IMR-90 (cell line): ENCODE measurements at regions not wholly inside any gene's neighbourhood (a gene's known extent, or its start where the extent isn't known, plus 50 kb on each side); places are given as distances from the start of the nearest gene placed in this dataset.

Experiments
- ATAC-seq: fragments of 200-7000 bp; cut with Tn5 transposase; 2 replicates; pipeline ENCODE4 v1.9.1; 2020; ENCODE audit warnings: low read depth, mild to moderate bottlenecking, moderate library complexity
- BruUV-seq: library from RNA; stranded (reverse); fragments of 400-500 nt; replicated peaks from 2 replicates; lab custom pipeline; 2021; lab: Mats Ljungman, UMichigan
- CTCF ChIA-PET: fragments of 300-600 bp; formaldehyde crosslinking; extraction: SDS; loops from one replicate; lab custom pipeline; 2021; ENCODE audit warnings: antibody characterized with exemption; lab: Yijun Ruan, JAX
- POLR2A ChIA-PET: fragments of 300-600 bp; sonication (Branson Sonifier 250); formaldehyde crosslinking; loops from one replicate; lab custom pipeline; 2022; ENCODE audit warnings: antibody characterized with exemption; ENCODE audit not compliant: unreplicated experiment; lab: Charles Lee
- DNase-seq: peaks from one replicate; pipeline ENCODE4 v3.0.0; 2013
- H2AFZ ChIP-seq: replicated peaks from 2 replicates; pipeline ENCODE3; 2013; ENCODE audit warnings: low read length, mild to moderate bottlenecking; ENCODE audit not compliant: poor library complexity
- H2AK5ac ChIP-seq: 2 replicates; pipeline ENCODE4 v1.6.1; 2013; ENCODE audit warnings: low read depth, low read length, inconsistent platforms
- H2AK9ac ChIP-seq: replicated peaks from 2 replicates; pipeline ENCODE3; 2013; ENCODE audit warnings: mild to moderate bottlenecking, low read depth, low read length, moderate library complexity; ENCODE audit not compliant: poor library complexity
- H2BK120ac ChIP-seq: 2 replicates; pipeline ENCODE4 v1.6.1; 2013; ENCODE audit warnings: low read depth, low read length, inconsistent platforms
- H2BK15ac ChIP-seq: 3 replicates; pipeline ENCODE4 v1.6.1; 2013; ENCODE audit warnings: low read depth, low read length, inconsistent platforms
- H2BK20ac ChIP-seq: 2 replicates; pipeline ENCODE4 v1.6.1; 2013; ENCODE audit warnings: low read depth, mild to moderate bottlenecking, inconsistent platforms, low read length, moderate library complexity
- H2BK5ac ChIP-seq: 2 replicates; pipeline ENCODE4 v1.6.1; 2013; ENCODE audit warnings: mild to moderate bottlenecking, low read depth, low read length, inconsistent platforms; ENCODE audit not compliant: poor library complexity, severe bottlenecking
- H3K14ac ChIP-seq: replicated peaks from 2 replicates; pipeline ENCODE4 v1.6.1; 2013; ENCODE audit warnings: low read depth, low read length, inconsistent platforms
- H3K18ac ChIP-seq: 2 replicates; pipeline ENCODE4 v1.6.1; 2013; ENCODE audit warnings: low read depth, low read length, control low read depth
- H3K23ac ChIP-seq: 2 replicates; pipeline ENCODE4 v1.6.1; 2013; ENCODE audit warnings: low read depth, low read length, inconsistent platforms
- H3K27ac ChIP-seq: 2 replicates; pipeline ENCODE4 v1.5.1; 2013; ENCODE audit warnings: mild to moderate bottlenecking, control low read depth, low read length; ENCODE audit not compliant: insufficient read depth
- H3K27me3 ChIP-seq: 2 replicates; pipeline ENCODE4 v1.6.1; 2013; ENCODE audit warnings: low read length; ENCODE audit not compliant: control insufficient read depth, insufficient read depth
- H3K36me3 ChIP-seq: 2 replicates; pipeline ENCODE4 v1.6.1; 2013; ENCODE audit warnings: low read length, mixed read lengths; ENCODE audit not compliant: control insufficient read depth, insufficient read depth
- H3K4ac ChIP-seq: 2 replicates; pipeline ENCODE4 v1.6.1; 2013; ENCODE audit warnings: low read depth, low read length, inconsistent platforms
- H3K4me1 ChIP-seq: 2 replicates; pipeline ENCODE4 v1.6.1; 2013; ENCODE audit warnings: low read length, mixed read lengths; ENCODE audit not compliant: control insufficient read depth, insufficient read depth
- H3K4me2 ChIP-seq: 2 replicates; pipeline ENCODE4 v1.6.1; 2013; ENCODE audit warnings: low read depth, mild to moderate bottlenecking, control low read depth, low read length, moderate library complexity
- H3K4me3 ChIP-seq: 2 replicates; pipeline ENCODE4 v1.5.1; 2013; ENCODE audit warnings: low read depth, mild to moderate bottlenecking, control low read depth, low read length, moderate library complexity; ENCODE audit not compliant: insufficient read depth
- H3K56ac ChIP-seq: 2 replicates; pipeline ENCODE4 v1.6.1; 2013; ENCODE audit warnings: low read length, inconsistent platforms; ENCODE audit not compliant: insufficient read depth; ENCODE audit errors: extremely low read depth
- H3K79me1 ChIP-seq, 2 experiments: 2 replicates each; pipeline ENCODE4 v1.6.1; 2013; ENCODE audit warnings: low read length in 2 of 2, inconsistent platforms in 1 of 2, low read depth in 1 of 2
- H3K9ac ChIP-seq: 2 replicates; pipeline ENCODE4 v1.6.1; 2013; ENCODE audit warnings: low read depth, low read length, control low read depth
- H3K9me1 ChIP-seq: 2 replicates; pipeline ENCODE4 v1.6.1; 2013; ENCODE audit warnings: low read length, inconsistent platforms; ENCODE audit not compliant: insufficient read depth
- H3K9me3 ChIP-seq: 2 replicates; pipeline ENCODE4 v1.6.1; 2013; ENCODE audit warnings: low read length; ENCODE audit not compliant: control insufficient read depth, insufficient read depth
- H4K20me1 ChIP-seq: 2 replicates; pipeline ENCODE4 v1.6.1; 2013; ENCODE audit warnings: low read length, inconsistent platforms; ENCODE audit not compliant: insufficient read depth
- H4K5ac ChIP-seq: 2 replicates; pipeline ENCODE4 v1.6.1; 2013; ENCODE audit warnings: mild to moderate bottlenecking, low read depth, low read length, control low read depth
- H4K8ac ChIP-seq, 2 experiments: 2 replicates each; pipeline ENCODE4 v1.6.1; 2013; ENCODE audit warnings: low read depth in 2 of 2, low read length in 2 of 2, control low read depth in 1 of 2, inconsistent platforms in 1 of 2
- H4K91ac ChIP-seq: 2 replicates; pipeline ENCODE4 v1.6.1; 2013; ENCODE audit warnings: low read depth, low read length, inconsistent platforms; ENCODE audit not compliant: insufficient read depth
- CEBPB ChIP-seq: IDR thresholded peaks from 2 replicates; pipeline ENCODE4 v1.6.1; 2012; ENCODE audit warnings: low read depth, low read length, improper control_type of control experiment
- MAFK ChIP-seq: IDR thresholded peaks from 2 replicates; pipeline ENCODE4 v1.6.1; 2012; ENCODE audit warnings: low read depth, low read length, improper control_type of control experiment
- NFE2L2 ChIP-seq: fragments of 150-350 bp; IDR thresholded peaks from 2 replicates; pipeline ENCODE4 v1.6.1; 2016; ENCODE audit warnings: low read depth, mild to moderate bottlenecking, low read length
- POLR2A ChIP-seq: IDR thresholded peaks from 2 replicates; pipeline ENCODE4 v1.6.1; 2012; ENCODE audit warnings: mild to moderate bottlenecking, low read depth, low read length
- RAD21 ChIP-seq: IDR thresholded peaks from 2 replicates; pipeline ENCODE4 v1.6.1; 2012; ENCODE audit warnings: low read length, improper control_type of control experiment
- WGBS, 2 experiments: methylation state at CpG; one replicate each; pipeline versions ENCODE4 v1.1.5 to v1.1.7; 2013; ENCODE audit warnings: missing lambda C conversion rate in 2 of 2; ENCODE audit not compliant: insufficient read length in 1 of 2; ENCODE audit errors: extremely low coverage in 2 of 2; 5-methylcytosine and 5-hydroxymethylcytosine counted together
- dilution Hi-C: fragments of 300-500 bp; cut with HindIII; formaldehyde crosslinking; loops from one replicate; pipeline ENCODE4 v1.14.3; 2018; ENCODE audit warnings: low sequenced_read_pairs; ENCODE audit not compliant: unreplicated experiment
- in situ Hi-C: fragments of 300-500 bp; cut with MboI; formaldehyde crosslinking; loops from 3 replicates; pipeline ENCODE4 v1.14.3; 2019; ENCODE audit warnings: low sequenced_read_pairs, inconsistent platforms, mixed read lengths
- intact Hi-C: fragments of 100-400 bp; cut with micrococcal nuclease; formaldehyde crosslinking; loops from 2 replicates; pipeline ENCODE4 v1.10.0; 2022

DNA sequence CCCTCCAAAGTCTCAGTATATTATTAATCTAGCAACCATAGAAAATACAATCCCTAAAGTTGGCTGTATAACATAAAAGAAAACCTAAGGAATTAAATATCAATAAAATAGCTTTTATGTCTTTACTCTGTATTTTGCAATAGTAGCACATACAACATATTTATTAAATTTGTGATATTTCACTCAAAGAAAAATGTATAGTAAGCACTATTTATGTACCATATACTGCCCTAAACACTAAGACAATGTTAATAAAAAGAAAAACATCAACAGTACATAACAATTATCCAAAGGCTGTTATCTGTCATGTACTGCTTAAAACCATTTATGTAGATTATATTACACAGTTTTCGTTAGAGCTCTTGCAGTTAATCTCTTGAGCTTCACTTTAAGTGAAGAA, 834.5 kb upstream of the INTU start:
- H2AK9ac ChIP-seq = no peak overlapping the region
- no peaks in the 10 kb centered on the region for H4K20me1 ChIP-seq
- dilution Hi-C loops (no loop called here), in situ Hi-C loops (no loop called here), intact Hi-C loops (no loop called here)
- no peak overlapping the region for H2BK20ac ChIP-seq
- H3K4me3 ChIP-seq = no peak overlapping the region
- H3K9ac ChIP-seq = no peak overlapping the region
- H2AK5ac ChIP-seq = no peak overlapping the region
- no peak overlapping the region for H3K14ac ChIP-seq
- no TSS peak for BruUV-seq
- no peak overlapping the region for H3K56ac ChIP-seq
- H4K8ac ChIP-seq = no peak overlapping the region
- no peaks in the 10 kb centered on the region for H3K9me3 ChIP-seq
- H4K5ac ChIP-seq = no peak overlapping the region
- CTCF ChIA-PET = no interaction called here
- TF ChIP-seq RAD21 (no peak), POLR2A (no peak), CEBPB (no peak), NFE2L2 (no peak), MAFK (peak; percentile 48)
- no peak overlapping the region for H3K4ac ChIP-seq
- no peaks in the 10 kb centered on the region for H3K9me1 ChIP-seq
- H3K27me3 ChIP-seq = no peaks in the 10 kb centered on the region
- H3K79me1 ChIP-seq = no peaks in the 10 kb centered on the region
- H3K4me2 ChIP-seq = no peak overlapping the region
- POLR2A ChIA-PET = no interaction called here
- H2BK120ac ChIP-seq = no peak overlapping the region
- DNase-seq (no peak), ATAC-seq (no peak)
- H4K91ac ChIP-seq = no peak overlapping the region
- H3K36me3 ChIP-seq = no peaks in the 10 kb centered on the region
- H3K27ac ChIP-seq = no peak overlapping the region
- H2BK5ac ChIP-seq = no peak overlapping the region
- WGBS, 2 experiments = no CpG with 5 or more reads among the region's 1 CpG
- H2BK15ac ChIP-seq = no peak overlapping the region
- H2AFZ ChIP-seq = no peak overlapping the region
- H3K23ac ChIP-seq = no peak overlapping the region
- peaks cover 5% of the 10 kb centered on the region for H3K4me1 ChIP-seq
- no peak overlapping the region for H3K18ac ChIP-seq
